T-helper 17 cell (primary cell): ENCODE measurements at regions not wholly inside any gene's neighbourhood (a gene's known extent, or its start where the extent isn't known, plus 50 kb on each side); places are given as distances from the start of the nearest gene placed in this dataset.
A peak's percentile ranks its signal among the peaks of the same experiment; 100 is the strongest.

Source experiments
- ATAC-seq: fragments of 150-1000 bp; cut with Tn5 transposase; 2 replicates; pipeline ENCODE4 v1.10.0; 2021; ENCODE audit warnings: mild to moderate bottlenecking, moderate library complexity
- DNase-seq, 3 donors: peaks; one replicate each; pipeline versions ENCODE4 v3.0.0 to v3.0.0-alpha.2; 2020 to 2021
- H3K9me3 ChIP-seq: one replicate; pipeline ENCODE4 v1.7.0; 2013; ENCODE audit warnings: low read length, mild to moderate bottlenecking; ENCODE audit not compliant: control insufficient read depth, poor library complexity, severe bottlenecking
- H3K27ac Mint-ChIP-seq: one replicate; pipeline ENCODE4 v1.8.0; 2022; ENCODE audit warnings: mild to moderate bottlenecking, moderate library complexity, mixed read lengths
- H3K27me3 Mint-ChIP-seq: one replicate; pipeline ENCODE4 v1.8.0; 2022; ENCODE audit warnings: mixed read lengths
- H3K36me3 Mint-ChIP-seq: one replicate; pipeline ENCODE4 v1.8.0; 2022; ENCODE audit warnings: low read depth, mixed read lengths
- H3K4me1 Mint-ChIP-seq: one replicate; pipeline ENCODE4 v1.8.0; 2022; ENCODE audit warnings: mild to moderate bottlenecking, mixed read lengths
- H3K4me3 Mint-ChIP-seq: one replicate; pipeline ENCODE4 v1.8.0; 2022; ENCODE audit warnings: mild to moderate bottlenecking, moderate library complexity, mixed read lengths

DNA sequence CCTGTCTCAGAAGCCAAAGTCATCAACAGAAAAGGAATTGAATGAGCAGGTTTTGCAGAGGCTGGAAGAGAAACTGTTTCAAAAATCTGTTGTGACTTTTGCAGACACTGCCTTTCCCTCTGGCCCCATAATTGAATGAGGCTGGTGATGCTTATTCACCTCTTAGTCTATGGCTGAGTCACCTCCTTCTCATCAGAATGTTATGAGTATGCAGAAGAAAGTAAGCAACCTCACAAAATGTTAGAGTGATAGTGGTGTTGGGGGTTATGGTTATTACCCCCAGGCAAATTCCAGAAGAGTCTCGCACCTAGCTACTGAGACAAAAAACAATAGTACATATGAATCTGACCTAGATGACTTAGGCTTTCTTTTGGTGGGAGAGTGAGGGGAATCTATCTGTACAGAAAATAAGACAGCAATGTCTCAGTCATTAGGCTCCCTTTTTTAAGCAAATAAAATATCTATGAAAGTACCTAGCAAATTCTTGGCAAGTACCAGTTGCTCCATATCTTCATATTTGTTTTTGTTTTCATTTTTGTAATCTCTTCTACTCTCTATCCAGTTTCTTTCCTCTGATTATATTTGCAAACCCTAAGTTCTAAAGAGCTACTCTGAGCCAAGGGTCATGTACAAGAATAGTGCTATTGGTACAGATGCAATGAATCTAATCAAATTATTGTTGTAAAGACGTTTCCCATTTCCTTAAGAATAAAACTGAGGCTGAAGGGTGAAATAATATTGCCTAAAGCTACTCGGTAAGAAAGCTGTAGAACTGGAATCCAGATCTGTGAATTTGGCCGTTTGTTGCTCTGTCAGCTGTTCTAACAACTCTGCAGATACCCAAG lies 498.1 kb upstream of the TNC start:
- no peaks in the 10 kb centered on the region for H3K36me3 Mint-ChIP-seq
- peaks cover 13% of the 10 kb centered on the region for H3K27me3 Mint-ChIP-seq
- DNase-seq = no peak
- ATAC-seq = no peak
- no peaks in the 10 kb centered on the region for H3K9me3 ChIP-seq
- no peak overlapping the region for H3K4me3 Mint-ChIP-seq
- H3K4me1 Mint-ChIP-seq = no peaks in the 10 kb centered on the region
- no peak overlapping the region for H3K27ac Mint-ChIP-seq

DNA sequence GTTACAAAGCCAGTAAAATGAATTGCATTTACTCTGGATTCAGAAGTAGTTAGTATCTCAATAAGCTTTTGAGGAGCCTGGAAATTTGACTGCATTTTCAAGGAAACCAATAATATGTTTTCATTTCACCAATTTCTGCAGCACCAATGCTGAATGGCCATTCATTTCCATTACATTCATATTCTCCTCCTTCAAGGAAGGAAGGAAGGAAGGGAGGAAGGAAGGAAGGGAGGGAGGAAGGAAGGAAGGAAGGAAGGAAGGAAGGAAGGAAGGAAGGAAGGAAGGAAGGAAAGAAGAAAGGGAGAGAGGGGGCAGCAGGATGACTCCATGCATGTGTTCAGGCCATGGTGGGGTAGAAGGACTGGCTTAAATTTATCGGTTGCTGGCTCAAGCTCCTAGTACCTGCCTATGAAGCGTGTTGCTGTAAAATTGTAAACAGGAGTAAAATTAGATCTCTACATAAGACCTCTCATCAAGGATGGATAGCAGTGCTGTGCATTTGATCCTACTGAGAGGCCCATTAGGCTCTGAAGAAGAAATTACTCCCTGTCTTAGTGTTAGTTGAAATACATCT lies 498.8 kb upstream of the TNC start:
- Mint-ChIP-seq H3K27ac (no peak overlapping the region), H3K36me3 (no peaks in the 10 kb centered on the region), H3K4me3 (no peak overlapping the region), H3K4me1 (no peaks in the 10 kb centered on the region), H3K27me3 (peaks cover 13% of the 10 kb centered on the region)
- ATAC-seq = no peak
- DNase-seq = no peak
- H3K9me3 ChIP-seq = no peaks in the 10 kb centered on the region

DNA sequence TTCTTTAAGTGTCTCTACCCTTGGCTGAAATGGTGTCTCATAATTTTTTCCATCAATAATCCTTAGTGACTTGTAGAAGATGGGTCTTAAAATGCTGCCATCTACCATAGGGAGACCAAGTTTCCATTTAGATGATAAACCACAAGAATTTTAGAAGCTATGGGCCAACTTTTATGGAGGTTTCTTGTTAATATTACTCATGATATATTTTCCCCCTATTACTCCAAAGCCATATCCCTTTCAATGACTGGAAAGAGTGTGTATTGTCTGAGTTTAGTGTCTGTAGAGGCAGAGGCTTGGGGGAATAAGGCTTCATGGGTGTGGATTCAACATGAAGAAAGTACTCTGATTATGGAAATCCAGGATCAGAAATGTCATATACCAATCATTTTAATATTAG lies 507.3 kb upstream of the TNC start:
- no peaks in the 10 kb centered on the region for H3K4me1 Mint-ChIP-seq

DNA sequence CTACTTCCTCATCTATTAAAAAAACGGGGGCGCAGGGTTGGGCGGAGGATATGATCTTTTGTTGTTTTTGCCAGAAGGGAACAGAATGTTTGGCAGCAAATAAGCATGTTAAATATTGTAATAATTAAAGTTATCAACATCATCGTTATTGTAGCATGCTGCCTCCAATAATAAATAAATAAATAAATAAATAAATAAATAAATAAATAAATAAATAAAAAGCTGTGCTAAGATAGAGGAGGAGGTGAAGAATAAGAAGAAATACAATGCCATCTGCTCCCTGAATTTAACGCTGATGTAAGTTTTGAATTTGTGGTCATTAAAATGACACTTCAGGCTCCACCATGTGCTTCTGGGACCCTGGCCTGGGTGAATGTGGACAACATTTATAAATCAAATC lies 508.0 kb upstream of the TNC start:
- Mint-ChIP-seq H3K27ac (no peak overlapping the region), H3K27me3 (peaks cover 7% of the 10 kb centered on the region), H3K4me1 (no peaks in the 10 kb centered on the region), H3K36me3 (no peaks in the 10 kb centered on the region), H3K4me3 (no peak overlapping the region)
- no peaks in the 10 kb centered on the region for H3K9me3 ChIP-seq
- DNase-seq (no peak), ATAC-seq (no peak)

More for the DNA sequence above, 507.3 kb upstream of the TNC start:
- no peak for ATAC-seq
- no peaks in the 10 kb centered on the region for H3K36me3 Mint-ChIP-seq
- no peak overlapping the region for H3K27ac Mint-ChIP-seq
- no peaks in the 10 kb centered on the region for H3K9me3 ChIP-seq
- H3K27me3 Mint-ChIP-seq = peaks cover 6% of the 10 kb centered on the region
- no peak overlapping the region for H3K4me3 Mint-ChIP-seq
- DNase-seq = no peak

DNA sequence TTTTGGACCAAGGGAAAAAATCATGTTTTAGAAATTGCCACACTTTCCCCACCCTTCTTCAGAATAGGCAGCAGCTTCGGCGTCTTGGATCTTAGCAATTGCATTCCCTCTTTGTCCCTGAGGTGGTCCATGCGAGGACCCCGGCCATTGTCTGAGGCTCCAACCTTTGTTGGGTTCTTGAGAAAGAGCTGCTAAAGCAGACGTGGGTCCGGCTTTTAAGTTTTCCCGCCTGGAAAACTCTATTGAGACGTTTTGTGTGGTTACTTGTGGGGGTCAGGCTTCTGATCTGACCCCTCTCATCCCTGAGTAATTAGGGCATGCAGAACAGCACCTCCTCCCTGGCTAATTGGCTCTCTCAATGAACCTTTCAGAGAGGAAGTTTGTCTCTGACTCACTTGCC lies 509.6 kb upstream of the TNC start:
- H3K4me3 Mint-ChIP-seq = no peak overlapping the region
- no peak overlapping the region for H3K27ac Mint-ChIP-seq
- H3K4me1 Mint-ChIP-seq = no peaks in the 10 kb centered on the region
- no peaks in the 10 kb centered on the region for H3K36me3 Mint-ChIP-seq
- H3K9me3 ChIP-seq = no peaks in the 10 kb centered on the region
- DNase-seq (no peak), ATAC-seq (no peak)
- H3K27me3 Mint-ChIP-seq = peaks cover 10% of the 10 kb centered on the region

DNA sequence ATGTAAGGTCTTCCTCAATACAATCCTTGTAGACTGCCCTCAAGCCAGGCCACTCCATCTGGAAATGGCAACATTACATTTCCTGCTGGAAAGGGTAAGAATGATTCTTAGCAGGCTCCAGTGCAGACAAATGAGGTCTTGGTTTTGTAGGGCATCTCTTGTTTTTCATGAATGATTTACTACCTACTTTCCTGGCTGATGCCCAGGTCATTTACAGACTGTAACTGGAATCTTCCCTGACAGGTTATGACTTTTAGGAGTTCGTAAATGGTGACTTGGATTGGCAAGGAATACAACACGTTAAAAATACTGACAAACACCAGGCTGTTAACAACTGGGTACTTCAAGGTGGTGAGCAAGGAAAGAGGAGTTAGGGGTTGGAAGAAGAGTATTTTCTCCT lies 510.5 kb upstream of the TNC start:
- no peaks in the 10 kb centered on the region for H3K9me3 ChIP-seq
- ATAC-seq (no peak), DNase-seq (no peak)
- H3K4me3 Mint-ChIP-seq = no peak overlapping the region
- H3K27me3 Mint-ChIP-seq = peaks cover 18% of the 10 kb centered on the region
- H3K36me3 Mint-ChIP-seq = no peaks in the 10 kb centered on the region
- no peaks in the 10 kb centered on the region for H3K4me1 Mint-ChIP-seq
- H3K27ac Mint-ChIP-seq = no peak overlapping the region

DNA sequence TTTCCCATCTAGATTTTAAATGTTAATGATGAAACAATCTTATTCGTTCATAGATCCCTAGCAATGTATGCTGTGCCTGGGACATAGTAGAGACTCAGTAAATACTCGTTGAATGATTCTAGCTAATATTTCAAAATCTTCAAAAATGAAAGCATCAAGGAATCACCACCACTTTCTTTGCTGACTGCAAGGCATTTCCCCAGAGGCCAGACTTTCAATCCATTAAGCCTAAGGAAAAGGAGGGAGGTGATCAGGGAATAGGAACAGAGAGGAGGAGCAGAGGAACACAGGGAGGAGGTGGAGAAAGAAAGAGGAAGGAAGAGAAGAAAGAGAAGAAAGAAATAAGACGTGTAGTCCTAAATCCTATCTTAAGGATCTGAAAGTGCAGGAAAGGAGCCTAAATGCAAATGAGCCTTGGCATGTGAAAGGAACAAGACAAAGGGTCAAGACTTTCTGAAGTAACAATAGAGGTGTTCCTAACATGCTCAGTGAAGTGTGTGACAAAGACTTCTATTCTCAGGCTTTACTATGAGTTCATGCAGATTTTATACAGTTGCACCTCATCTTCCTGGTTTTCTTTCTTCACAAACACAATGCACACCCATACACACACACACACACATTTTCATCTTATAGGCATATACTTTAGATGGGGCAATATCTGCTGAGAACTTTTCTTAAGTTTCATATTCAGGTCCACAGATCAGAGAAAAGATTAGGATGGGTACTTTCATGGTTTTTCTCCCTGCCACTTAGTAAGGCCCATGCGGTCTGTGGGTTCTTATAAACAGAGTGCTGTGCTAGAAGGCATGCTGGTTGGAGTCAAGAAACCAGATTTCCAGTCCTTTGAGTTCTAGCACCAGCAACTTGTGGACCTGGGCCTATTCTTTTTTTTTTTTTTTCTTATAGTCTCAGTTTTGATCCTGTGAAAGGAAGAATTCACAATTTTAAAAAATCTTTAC lies 512.2 kb upstream of the TNC start:
- Mint-ChIP-seq H3K27ac (no peak overlapping the region), H3K27me3 (peaks cover 18% of the 10 kb centered on the region), H3K4me1 (no peaks in the 10 kb centered on the region), H3K4me3 (no peak overlapping the region), H3K36me3 (no peaks in the 10 kb centered on the region)
- DNase-seq (no peak), ATAC-seq (no peak)
- no peaks in the 10 kb centered on the region for H3K9me3 ChIP-seq

DNA sequence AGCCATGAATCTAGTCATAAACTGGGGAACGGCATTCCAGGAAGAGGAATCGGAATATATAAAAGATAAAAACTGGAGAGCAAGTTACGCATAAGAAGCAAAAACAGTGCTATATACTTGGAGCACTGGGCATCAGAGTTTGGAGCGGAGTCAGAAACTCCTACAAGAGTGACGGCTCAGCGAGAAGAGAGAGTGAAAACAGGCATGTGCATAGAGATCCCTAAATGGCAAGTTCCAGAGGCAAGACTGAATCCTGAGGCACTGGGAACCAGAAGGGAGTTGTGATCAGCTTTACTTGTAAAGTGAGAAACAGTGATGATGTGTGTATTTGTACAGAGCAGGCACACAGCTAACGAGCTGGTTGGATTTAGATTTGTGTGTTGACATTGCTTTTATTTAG lies 514.4 kb upstream of the TNC start:
- H3K4me1 Mint-ChIP-seq = no peaks in the 10 kb centered on the region

DNA sequence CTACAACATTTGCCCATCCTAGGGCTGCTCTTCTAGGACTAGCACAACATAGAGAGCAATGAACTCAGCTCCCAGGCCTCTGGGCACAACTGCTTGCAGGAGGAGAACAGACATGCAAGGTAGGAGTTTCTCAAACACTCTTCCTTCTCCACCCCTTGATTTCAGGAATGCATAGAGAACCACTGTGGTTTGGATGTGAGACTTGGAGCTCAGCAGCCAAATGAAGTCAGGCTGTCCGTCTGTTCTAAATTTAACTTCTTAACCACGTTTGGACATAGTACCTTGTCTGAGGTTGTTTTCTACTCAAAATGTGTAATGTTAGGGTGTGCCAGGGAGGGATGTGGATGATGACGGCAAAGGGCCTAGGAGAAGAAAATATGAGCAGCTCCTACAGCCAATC lies 515.1 kb upstream of the TNC start:
- no peaks in the 10 kb centered on the region for H3K4me1 Mint-ChIP-seq
- DNase-seq = no peak
- H3K27me3 Mint-ChIP-seq = peaks cover 27% of the 10 kb centered on the region
- no peak for ATAC-seq
- H3K4me3 Mint-ChIP-seq = no peak overlapping the region
- H3K36me3 Mint-ChIP-seq = no peaks in the 10 kb centered on the region
- no peaks in the 10 kb centered on the region for H3K9me3 ChIP-seq
- H3K27ac Mint-ChIP-seq = no peak overlapping the region

More for the DNA sequence above, 514.4 kb upstream of the TNC start:
- H3K36me3 Mint-ChIP-seq = no peaks in the 10 kb centered on the region
- H3K27me3 Mint-ChIP-seq = peaks cover 27% of the 10 kb centered on the region
- H3K4me3 Mint-ChIP-seq = no peak overlapping the region
- no peaks in the 10 kb centered on the region for H3K9me3 ChIP-seq
- no peak overlapping the region for H3K27ac Mint-ChIP-seq
- ATAC-seq = no peak
- no peak for DNase-seq

DNA sequence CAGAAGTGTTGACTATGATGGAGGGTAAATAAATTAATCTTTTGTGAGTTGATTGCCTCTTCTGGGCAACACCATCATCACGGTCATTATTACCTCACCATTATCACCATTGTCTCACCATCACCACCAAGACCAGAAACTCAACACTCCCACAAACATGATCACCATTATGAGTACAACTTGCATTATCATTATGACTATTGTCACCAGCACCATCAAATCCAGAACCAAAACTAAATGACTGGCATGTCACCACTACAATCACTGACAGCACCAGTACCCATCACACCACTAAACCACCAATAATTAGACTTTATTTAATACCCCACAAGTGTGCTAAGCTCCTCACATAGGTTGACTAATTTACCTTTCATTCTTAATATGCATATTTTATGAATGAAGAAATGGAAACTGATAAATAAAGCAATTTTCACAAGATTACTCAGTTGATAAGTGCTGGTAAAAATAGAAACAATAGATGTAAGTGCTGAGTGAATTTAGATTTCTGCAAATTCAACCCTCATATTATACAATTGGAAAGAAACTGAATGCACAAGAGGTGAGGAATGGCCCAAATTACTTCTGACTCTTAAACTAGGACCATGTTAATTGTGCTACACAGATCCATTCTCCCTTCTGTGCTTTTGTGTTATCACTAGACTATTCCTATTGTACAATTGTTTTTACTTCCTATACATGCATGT lies 517.8 kb upstream of the PAPPA start:
- Mint-ChIP-seq H3K4me3 (no peak overlapping the region), H3K27me3 (peaks cover 20% of the 10 kb centered on the region), H3K4me1 (no peaks in the 10 kb centered on the region), H3K27ac (no peak overlapping the region), H3K36me3 (no peaks in the 10 kb centered on the region)
- ATAC-seq (no peak), DNase-seq (no peak)
- no peaks in the 10 kb centered on the region for H3K9me3 ChIP-seq

DNA sequence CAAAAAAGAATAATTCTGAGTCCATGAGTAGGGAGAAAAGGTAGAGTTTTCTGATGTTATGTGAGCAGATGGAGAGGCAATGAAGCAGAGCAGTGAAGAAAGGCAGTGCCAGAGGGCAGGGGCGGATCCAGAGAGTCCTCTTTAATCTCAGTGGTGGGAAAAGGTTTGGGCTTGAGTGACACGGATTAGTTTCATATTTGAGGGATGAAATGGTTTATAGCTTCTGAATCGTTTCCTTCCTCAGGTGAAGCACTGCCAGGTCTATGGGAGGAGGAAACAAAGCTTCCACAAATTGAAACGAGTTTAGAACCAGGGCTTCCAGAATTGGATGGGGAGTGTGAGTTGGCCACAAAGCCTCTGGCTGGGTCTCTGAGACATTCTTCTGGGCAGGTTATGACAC lies 517.0 kb upstream of the PAPPA start:
- Mint-ChIP-seq H3K4me1 (no peaks in the 10 kb centered on the region), H3K27ac (no peak overlapping the region), H3K36me3 (no peaks in the 10 kb centered on the region), H3K27me3 (peaks cover 20% of the 10 kb centered on the region), H3K4me3 (no peak overlapping the region)
- ATAC-seq = no peak
- DNase-seq = no peak
- no peaks in the 10 kb centered on the region for H3K9me3 ChIP-seq

DNA sequence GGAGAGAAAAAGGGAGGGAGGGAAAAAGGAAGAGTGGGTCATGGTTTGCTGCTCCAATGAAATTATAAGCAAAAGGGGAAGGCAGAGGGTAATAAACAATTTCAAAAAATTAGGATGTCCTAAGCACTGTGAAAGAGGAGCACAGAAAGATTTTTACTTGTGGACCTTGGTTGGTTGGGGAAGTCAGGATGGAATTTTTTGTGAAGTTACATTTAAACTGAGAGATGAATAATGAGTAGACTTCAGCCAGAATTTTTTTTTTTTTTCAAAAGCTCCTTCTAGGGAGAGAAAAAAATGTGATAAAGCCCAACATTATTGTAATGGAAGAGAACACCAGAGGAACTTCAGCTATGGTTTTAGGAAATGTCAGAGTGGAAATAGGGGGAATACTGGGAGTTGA lies 515.9 kb upstream of the PAPPA start:
- DNase-seq = no peak
- Mint-ChIP-seq H3K36me3 (no peaks in the 10 kb centered on the region), H3K4me3 (no peak overlapping the region), H3K27ac (no peak overlapping the region), H3K27me3 (peaks cover 16% of the 10 kb centered on the region), H3K4me1 (no peaks in the 10 kb centered on the region)
- no peak for ATAC-seq
- no peaks in the 10 kb centered on the region for H3K9me3 ChIP-seq

DNA sequence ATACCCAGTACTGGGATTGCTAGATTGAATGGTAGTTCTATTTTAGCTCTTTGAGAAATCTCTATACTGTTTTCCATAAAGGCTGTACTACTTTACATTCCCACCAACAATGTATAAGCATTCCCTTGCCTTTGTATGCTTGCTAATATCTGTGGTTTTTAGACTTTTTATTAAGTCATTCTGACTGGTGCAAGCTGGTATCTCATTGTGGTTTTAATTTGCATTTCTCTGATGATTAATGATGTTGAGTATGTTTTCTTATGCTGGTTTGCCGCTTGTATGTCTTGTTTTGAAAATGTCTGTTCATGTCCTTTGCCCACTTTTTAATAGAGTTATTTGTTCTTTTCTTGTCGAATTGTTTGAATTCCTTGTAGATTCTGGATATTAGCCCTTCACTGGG lies 512.7 kb upstream of the PAPPA start:
- no peaks in the 10 kb centered on the region for H3K4me1 Mint-ChIP-seq
- peak overlapping the region; percentile 1 for H3K4me3 Mint-ChIP-seq
- H3K9me3 ChIP-seq = no peaks in the 10 kb centered on the region
- DNase-seq = no peak
- no peak overlapping the region for H3K27ac Mint-ChIP-seq
- no peak for ATAC-seq
- no peaks in the 10 kb centered on the region for H3K36me3 Mint-ChIP-seq
- H3K27me3 Mint-ChIP-seq = peaks cover 18% of the 10 kb centered on the region
